ENCODE measurements at regions not wholly inside any gene's neighbourhood (a gene's known extent, or its start where the extent isn't known, plus 50 kb on each side); places are given as distances from the start of the nearest gene placed in this dataset.

- H3K36me3 ChIP-seq (ENCODE audit: control insufficient read depth, insufficient read depth, low read length): no peaks in the 10 kb centered on the region
- DNase-seq (ENCODE audit: low read depth): no peak
- H3K4me3 ChIP-seq (ENCODE audit: low read depth, low read length): no peak overlapping the region
- ChIA-PET CTCF (interaction anchor here (0.6 to 1.3 kb wide), 3 partner anchors 11 to 455 kb away, joined by 3 read pairs; no protein-coding TSS in a partner anchor), POLR2A (no interaction called here)
- TF ChIP-seq, protein P1, sequence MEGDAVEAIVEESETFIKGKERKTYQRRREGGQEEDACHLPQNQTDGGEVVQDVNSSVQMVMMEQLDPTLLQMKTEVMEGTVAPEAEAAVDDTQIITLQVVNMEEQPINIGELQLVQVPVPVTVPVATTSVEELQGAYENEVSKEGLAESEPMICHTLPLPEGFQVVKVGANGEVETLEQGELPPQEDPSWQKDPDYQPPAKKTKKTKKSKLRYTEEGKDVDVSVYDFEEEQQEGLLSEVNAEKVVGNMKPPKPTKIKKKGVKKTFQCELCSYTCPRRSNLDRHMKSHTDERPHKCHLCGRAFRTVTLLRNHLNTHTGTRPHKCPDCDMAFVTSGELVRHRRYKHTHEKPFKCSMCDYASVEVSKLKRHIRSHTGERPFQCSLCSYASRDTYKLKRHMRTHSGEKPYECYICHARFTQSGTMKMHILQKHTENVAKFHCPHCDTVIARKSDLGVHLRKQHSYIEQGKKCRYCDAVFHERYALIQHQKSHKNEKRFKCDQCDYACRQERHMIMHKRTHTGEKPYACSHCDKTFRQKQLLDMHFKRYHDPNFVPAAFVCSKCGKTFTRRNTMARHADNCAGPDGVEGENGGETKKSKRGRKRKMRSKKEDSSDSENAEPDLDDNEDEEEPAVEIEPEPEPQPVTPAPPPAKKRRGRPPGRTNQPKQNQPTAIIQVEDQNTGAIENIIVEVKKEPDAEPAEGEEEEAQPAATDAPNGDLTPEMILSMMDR (IDR thresholded peaks at IDR 0.05; ENCODE audit: insufficient read depth, low read depth, low read length): no peak
- H3K27me3 ChIP-seq (ENCODE audit: control insufficient read depth, insufficient read depth, low read length): no peaks in the 10 kb centered on the region
Measured at GRCh38 chr14:53510281-53510912, 357.3 kb upstream of the DDHD1 start.

DNA sequence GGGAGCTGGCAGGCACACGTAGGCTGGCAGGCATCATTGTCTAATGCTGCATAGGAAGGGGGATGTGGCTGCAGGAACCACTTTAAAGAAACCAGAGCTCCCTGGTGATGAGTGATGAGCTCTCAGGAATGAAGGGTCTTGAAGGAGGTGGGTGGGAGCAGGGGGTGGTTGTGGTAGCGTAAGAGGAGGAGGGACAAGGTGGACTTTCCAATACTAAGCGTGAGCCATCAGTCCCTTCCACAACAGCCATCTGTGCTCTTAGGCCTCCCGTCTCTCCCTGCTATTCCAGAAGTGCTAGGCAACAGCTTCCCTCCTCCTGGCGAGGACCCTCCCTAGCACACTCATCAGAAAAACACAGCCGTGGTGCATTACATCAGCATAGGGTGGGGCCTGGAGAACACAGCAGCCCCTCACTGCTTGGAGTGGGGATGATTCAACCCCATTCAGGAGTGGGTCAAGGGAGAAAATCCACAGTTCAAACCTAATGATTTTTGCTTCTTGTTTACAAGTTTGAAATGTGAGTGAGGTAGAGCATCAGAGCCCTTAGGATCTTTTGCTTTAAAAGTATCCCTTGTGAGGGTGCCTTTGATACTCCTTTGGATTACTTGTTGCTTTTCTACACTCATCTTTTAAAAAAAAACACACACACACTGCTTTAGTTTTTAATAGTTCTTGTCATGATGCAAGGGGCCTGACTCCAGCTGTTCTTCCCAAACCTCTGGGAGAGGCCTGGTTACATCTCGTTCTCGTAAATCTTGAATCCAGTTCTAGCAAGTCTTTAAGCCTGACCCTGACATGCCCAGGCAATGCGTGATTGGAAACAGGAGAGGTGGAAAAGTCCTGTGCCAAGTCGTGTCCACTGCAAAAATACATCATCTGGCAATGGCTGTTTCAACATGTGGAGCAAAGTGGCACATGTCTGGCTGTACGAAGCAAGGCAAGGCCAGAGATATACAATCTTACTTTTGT lies 356.4 kb upstream of the DDHD1 start:
- DNase-seq (ENCODE audit: low read depth): peak; percentile 68
- ChIA-PET POLR2A (no interaction called here), CTCF (interaction anchor here (0.6 to 1.3 kb wide), 2 partner anchors 12 to 456 kb away, joined by 3 read pairs; no protein-coding TSS in a partner anchor)
- Histone ChIP-seq H3K27me3 (ENCODE audit: control insufficient read depth, insufficient read depth, low read length) (no peaks in the 10 kb centered on the region), H3K4me3 (ENCODE audit: low read depth, low read length) (no peak overlapping the region), H3K36me3 (ENCODE audit: control insufficient read depth, insufficient read depth, low read length) (no peaks in the 10 kb centered on the region)
- TF ChIP-seq, protein P1 (IDR thresholded peaks at IDR 0.05; ENCODE audit: insufficient read depth, low read depth, low read length): no peak

DNA sequence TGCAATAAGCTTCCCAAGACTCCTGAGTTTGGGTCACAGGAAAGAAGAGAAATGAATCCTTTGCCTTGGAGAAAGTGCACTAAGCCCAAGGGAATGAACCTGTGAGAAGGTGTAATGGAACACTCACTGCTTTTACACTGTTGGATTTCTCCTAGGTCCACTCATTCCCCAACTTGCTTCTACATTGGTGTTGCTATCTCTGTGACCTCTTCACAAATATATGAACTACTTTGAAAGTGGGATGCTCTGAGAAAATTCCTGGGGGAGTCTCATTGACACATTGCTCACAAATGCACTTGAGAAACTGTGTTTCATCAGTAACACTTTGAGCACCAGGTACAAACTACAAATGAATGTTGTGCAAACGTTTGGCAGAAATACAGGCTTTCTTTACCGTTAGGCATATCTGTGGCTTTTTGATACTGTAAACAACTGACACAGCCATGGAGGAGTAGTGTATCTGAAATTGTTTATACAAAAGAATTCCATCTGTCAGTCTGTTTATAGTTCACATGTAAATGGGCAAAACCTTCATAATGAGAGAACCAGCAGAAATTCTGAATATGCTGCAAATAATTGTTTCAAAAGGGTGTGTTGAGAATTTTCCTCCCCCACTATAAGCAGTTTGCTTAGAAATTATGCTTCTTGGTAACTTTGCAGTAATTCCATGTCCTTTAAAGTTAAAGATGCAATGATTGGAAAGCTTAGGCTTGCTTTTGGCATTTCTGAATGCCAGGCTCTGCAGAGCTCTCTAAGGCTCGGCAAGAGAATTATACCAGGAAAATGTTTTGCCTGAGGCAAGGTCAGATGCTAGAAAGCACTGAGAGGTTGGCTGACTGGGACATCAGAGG lies 348.5 kb upstream of the DDHD1 start:
- POLR2A ChIA-PET: no interaction called here
- no peaks in the 10 kb centered on the region for H3K27me3 ChIP-seq (ENCODE audit: control insufficient read depth, insufficient read depth, low read length)
- no peak for DNase-seq (ENCODE audit: low read depth)

GRCh38 chr14:53500191-53500590 lies 347.1 kb upstream of the DDHD1 start:
- ChIA-PET CTCF (interaction anchor here (0.6 to 2.8 kb wide), 3 partner anchors 36 to 138 kb away, joined by 3 to 11 read pairs (median 3); no protein-coding TSS in a partner anchor), POLR2A (no interaction called here)
- H3K4me3 ChIP-seq (ENCODE audit: low read depth, low read length): no peak overlapping the region
- H3K36me3 ChIP-seq (ENCODE audit: control insufficient read depth, insufficient read depth, low read length): no peaks in the 10 kb centered on the region
- TF ChIP-seq, protein P1 (IDR thresholded peaks at IDR 0.05; ENCODE audit: insufficient read depth, low read depth, low read length): no peak
- no peak for DNase-seq (ENCODE audit: low read depth)
- no peaks in the 10 kb centered on the region for H3K27me3 ChIP-seq (ENCODE audit: control insufficient read depth, insufficient read depth, low read length)

More for the DNA sequence above, 348.5 kb upstream of the DDHD1 start:
- CTCF ChIA-PET: interaction anchor here (0.7 to 2.8 kb wide), 4 partner anchors 25 to 131 kb away, joined by 3 to 11 read pairs (median 4); no protein-coding TSS in a partner anchor
- TF ChIP-seq, protein P1 (IDR thresholded peaks at IDR 0.05; ENCODE audit: insufficient read depth, low read depth, low read length): no peak
- H3K36me3 ChIP-seq (ENCODE audit: control insufficient read depth, insufficient read depth, low read length): no peaks in the 10 kb centered on the region
- no peak overlapping the region for H3K4me3 ChIP-seq (ENCODE audit: low read depth, low read length)

Measured in BJ (cell line).